ENCODE measurements at regions not wholly inside any gene's neighbourhood (a gene's known extent, or its start where the extent isn't known, plus 50 kb on each side); places are given as distances from the start of the nearest gene placed in this dataset.

- intact Hi-C loops (cut with micrococcal nuclease), result no loop called here
- Histone ChIP-seq H3K36me3 (replicated peaks in 1 of 2; ENCODE audit: control insufficient read depth in 1 of 2, insufficient read depth in 2 of 2, low read length in 2 of 2) (no peaks in the 10 kb centered on the region), H3K79me2 (ENCODE audit: insufficient read depth, low read length) (no peaks in the 10 kb centered on the region), H4K20me1 (ENCODE audit: insufficient read depth, low read length) (no peaks in the 10 kb centered on the region), H3K4me1 (ENCODE audit: control insufficient read depth in 1 of 2, insufficient read depth in 2 of 2, low read length in 2 of 2) (no peaks in the 10 kb centered on the region), H2AFZ (ENCODE audit: insufficient read depth, low read depth, low read length, poor library complexity, severe bottlenecking) (no peak overlapping the region), H3K9me3 (replicated peaks in 1 of 2; ENCODE audit: control insufficient read depth in 1 of 2, insufficient read depth in 1 of 2, low read length in 2 of 2) (no peaks in the 10 kb centered on the region), H3K4me2 (replicated peaks; ENCODE audit: extremely low read depth, low read length, poor library complexity, severe bottlenecking) (no peak overlapping the region), H3K9ac (ENCODE audit: insufficient read depth, low read length, poor library complexity, severe bottlenecking) (no peak overlapping the region), H3K27ac (ENCODE audit: low read depth in 1 of 2, low read length in 2 of 2) (no peak overlapping the region), H3K27me3 (ENCODE audit: control insufficient read depth in 2 of 2, insufficient read depth in 2 of 2, low read length in 2 of 2) (no peaks in the 10 kb centered on the region), H3K4me3 (replicated peaks in 1 of 3; ENCODE audit: low read depth in 2 of 3, low read length in 3 of 3) (no peak overlapping the region)
- H3K4me3 Mint-ChIP-seq, result no peak overlapping the region
- H3K4me1 Mint-ChIP-seq, result no peaks in the 10 kb centered on the region
- no peak for DNase-seq
- 89% methylated on average over 2 of the region's 4 CpGs for WGBS (ENCODE audit: insufficient coverage)
- no peak overlapping the region for H3K27ac Mint-ChIP-seq
- no peaks in the 10 kb centered on the region for H3K27me3 Mint-ChIP-seq (ENCODE audit: low read depth in 3 of 3)
- H3K9me3 Mint-ChIP-seq, result peaks cover 0 to 7% (median 3%) of the 10 kb centered on the region in 7 donors
- H3K36me3 Mint-ChIP-seq, result no peaks in the 10 kb centered on the region
- TF ChIP-seq CTCF (IDR thresholded peaks at IDR 0.05), result no peak
These were observed 585.2 kb downstream of the C12orf50 start for GRCh38 chr12:87444039-87444438.

GRCh38 chr12:87441511-87441910, 587.7 kb downstream of the C12orf50 start:
- H4K20me1 ChIP-seq (ENCODE audit: insufficient read depth, low read length), result no peaks in the 10 kb centered on the region
- no peaks in the 10 kb centered on the region for H3K27me3 ChIP-seq (ENCODE audit: control insufficient read depth in 2 of 2, insufficient read depth in 2 of 2, low read length in 2 of 2)
- DNase-seq, result no peak
- Mint-ChIP-seq H3K9me3 (peaks cover 0 to 7% (median 3%) of the 10 kb centered on the region in 7 donors), H3K27me3 (ENCODE audit: low read depth in 3 of 3) (no peaks in the 10 kb centered on the region), H3K4me3 (no peak overlapping the region), H3K36me3 (no peaks in the 10 kb centered on the region), H3K27ac (no peak overlapping the region), H3K4me1 (no peaks in the 10 kb centered on the region)
- H2AFZ ChIP-seq (ENCODE audit: insufficient read depth, low read depth, low read length, poor library complexity, severe bottlenecking), result no peak overlapping the region
- H3K9me3 ChIP-seq (replicated peaks in 1 of 2; ENCODE audit: control insufficient read depth in 1 of 2, insufficient read depth in 1 of 2, low read length in 2 of 2), result no peaks in the 10 kb centered on the region
- no peak overlapping the region for H3K9ac ChIP-seq (ENCODE audit: insufficient read depth, low read length, poor library complexity, severe bottlenecking)
- H3K4me1 ChIP-seq (ENCODE audit: control insufficient read depth in 1 of 2, insufficient read depth in 2 of 2, low read length in 2 of 2), result no peaks in the 10 kb centered on the region
- no peak overlapping the region for H3K4me2 ChIP-seq (replicated peaks; ENCODE audit: extremely low read depth, low read length, poor library complexity, severe bottlenecking)
- no peak for TF ChIP-seq CTCF (IDR thresholded peaks at IDR 0.05)
- H3K4me3 ChIP-seq (replicated peaks in 1 of 3; ENCODE audit: low read depth in 2 of 3, low read length in 3 of 3), result no peak overlapping the region
- intact Hi-C loops (cut with micrococcal nuclease), result no loop called here
- H3K27ac ChIP-seq (ENCODE audit: low read depth in 1 of 2, low read length in 2 of 2), result no peak overlapping the region
- H3K36me3 ChIP-seq (replicated peaks in 1 of 2; ENCODE audit: control insufficient read depth in 1 of 2, insufficient read depth in 2 of 2, low read length in 2 of 2), result no peaks in the 10 kb centered on the region
- H3K79me2 ChIP-seq (ENCODE audit: insufficient read depth, low read length), result no peaks in the 10 kb centered on the region
- WGBS (ENCODE audit: insufficient coverage), result 72% methylated on average over 3 of the region's 3 CpGs

Data from CD14-positive monocyte (primary cell).